NCI-H82 (cell line): ENCODE measurements at regions not wholly inside any gene's neighbourhood (a gene's known extent, or its start where the extent isn't known, plus 50 kb on each side); places are given as distances from the start of the nearest gene placed in this dataset.
"Not testable (repeated sequence)": the region's sequence is repeated elsewhere in the genome, so short reads cannot be mapped to it uniquely, and the experiment has no call there.

Experiments
- DNase-seq: peaks from one replicate; lab custom pipeline; 2025; lab: John Stamatoyannopoulos, UW

DNA sequence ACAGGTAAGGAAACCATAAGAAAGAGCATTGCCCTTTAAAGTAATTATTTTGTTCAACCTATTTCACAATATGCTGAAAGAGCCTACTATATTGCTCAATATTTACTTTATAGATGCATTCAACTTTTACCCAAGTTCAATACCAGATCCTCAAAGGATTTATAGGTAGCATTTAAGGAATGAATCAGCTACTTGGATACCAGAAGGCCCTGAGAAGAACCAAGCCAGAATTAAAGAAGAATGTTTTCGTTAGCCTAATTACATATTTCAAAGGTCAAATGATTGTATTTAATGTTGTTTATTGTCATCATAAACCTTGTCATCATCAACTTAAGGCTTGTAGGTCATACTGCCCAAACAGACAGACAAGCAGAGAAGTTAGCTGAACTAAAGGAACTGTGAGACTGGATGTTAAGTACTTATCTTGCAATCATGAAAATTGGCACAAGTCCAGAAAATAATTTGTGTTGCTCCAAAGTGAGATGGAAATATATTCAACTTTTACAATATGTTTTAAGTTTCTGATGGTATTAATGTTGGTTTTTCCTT, 636.7 kb downstream of the RFPL4B start:
- DNase-seq: no peak

- no peak for DNase-seq
Measured at GRCh38 chr6:112984899-112985298, 637.8 kb downstream of the RFPL4B start.

- DNase-seq: no peak
Measured at GRCh38 chr6:112986321-112986720, 639.2 kb downstream of the RFPL4B start.

- DNase-seq: no peak
Measured at GRCh38 chr6:112988748-112989147, 641.6 kb downstream of the RFPL4B start.

GRCh38 chr6:112990971-112991370, 643.8 kb downstream of the RFPL4B start:
- DNase-seq: no peak

- no peak for DNase-seq
Measured at GRCh38 chr6:112991912-112992311, 644.8 kb downstream of the RFPL4B start.

- DNase-seq: no peak
Measured at GRCh38 chr6:112997421-112998085, 650.4 kb downstream of the RFPL4B start.

- DNase-seq: no peak
Measured at GRCh38 chr6:113004054-113004453, 656.9 kb downstream of the RFPL4B start.

GRCh38 chr6:113004470-113005270, 657.5 kb downstream of the RFPL4B start:
- no peak for DNase-seq

DNA sequence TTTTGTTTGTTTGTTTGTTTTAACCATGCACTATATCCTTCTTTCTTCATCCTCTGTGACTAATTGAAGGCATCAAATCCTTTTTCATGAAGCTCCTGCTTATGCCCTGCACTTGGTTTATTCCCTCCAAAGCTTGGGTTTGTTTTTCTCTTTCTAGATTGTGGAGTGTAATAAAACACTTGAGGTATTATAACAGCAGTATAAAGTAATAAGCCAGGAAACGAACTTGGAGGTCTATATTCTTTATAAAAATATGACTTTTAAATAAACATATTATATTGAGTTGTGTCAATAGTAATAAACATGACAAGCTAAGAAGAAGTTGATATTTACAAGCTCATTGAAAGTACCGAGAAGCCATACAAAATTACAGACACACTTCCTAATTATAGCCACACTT, 659.4 kb downstream of the RFPL4B start:
- DNase-seq: no peak

- DNase-seq: no peak
Measured at GRCh38 chr6:113009682-113010081, 662.6 kb downstream of the RFPL4B start.

DNA sequence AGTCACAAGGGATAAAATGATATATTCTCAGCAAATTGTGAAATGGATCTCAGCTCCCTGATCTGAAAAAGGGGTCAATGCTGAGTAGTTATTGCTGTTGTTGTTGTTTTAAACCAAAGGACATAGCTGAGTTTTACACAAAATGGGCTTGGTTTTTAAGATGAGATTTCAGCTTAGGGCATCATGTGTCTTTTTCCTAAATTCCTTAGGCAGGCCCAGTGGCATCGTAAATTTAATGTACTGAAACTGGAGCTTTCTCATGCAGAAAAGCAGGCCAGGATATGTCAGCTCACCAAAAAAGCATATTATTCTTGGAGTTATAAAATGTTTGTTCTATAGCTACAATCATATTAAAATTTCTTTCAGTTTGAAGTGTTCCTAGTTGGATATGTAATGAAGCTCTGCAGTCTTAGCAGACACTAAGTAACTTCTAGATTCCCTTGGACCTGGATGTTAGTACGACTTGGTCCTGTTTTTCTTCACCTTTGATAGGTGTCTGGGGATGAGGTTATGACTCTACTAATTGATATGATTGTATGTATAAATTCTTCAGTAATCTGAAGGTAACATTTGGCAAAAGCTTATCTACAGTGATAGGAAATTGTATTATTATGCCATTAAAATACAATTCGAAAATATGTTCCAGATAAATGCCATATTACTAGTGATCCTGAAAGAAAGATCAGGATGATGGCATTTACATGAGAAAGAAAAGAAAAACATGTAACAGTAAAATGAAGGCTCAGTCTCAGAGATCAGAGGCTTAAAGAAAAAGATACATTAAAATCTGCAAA, 663.3 kb downstream of the RFPL4B start:
- DNase-seq: no peak

- DNase-seq: no peak
Measured at GRCh38 chr6:113011389-113011788, 664.3 kb downstream of the RFPL4B start.

GRCh38 chr6:113011801-113012200, 664.7 kb downstream of the RFPL4B start:
- no peak for DNase-seq

DNA sequence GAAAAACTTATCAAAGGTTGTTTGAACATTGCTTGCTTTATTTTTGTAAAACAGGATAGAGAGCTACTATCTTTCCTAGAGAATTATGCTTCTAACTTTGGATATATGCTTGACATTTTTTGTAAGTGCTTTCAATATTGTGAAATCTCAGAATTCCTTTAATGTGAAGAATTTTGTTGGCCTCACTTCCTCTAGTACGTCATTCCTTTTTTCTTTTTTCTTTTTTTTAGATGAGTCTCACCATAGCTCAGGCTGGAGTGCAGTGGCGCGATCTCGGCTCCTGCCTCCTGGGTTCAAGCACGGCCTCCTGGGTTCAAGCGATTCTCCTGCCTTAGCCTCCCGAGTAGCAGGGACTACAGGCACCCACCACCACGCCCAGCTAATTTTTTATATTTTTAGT, 668.1 kb downstream of the RFPL4B start:
- no peak for DNase-seq

- DNase-seq: no peak
Measured at GRCh38 chr6:113017353-113017752, 670.2 kb downstream of the RFPL4B start.

GRCh38 chr6:113018351-113019151, 671.4 kb downstream of the RFPL4B start:
- DNase-seq: no peak

DNA sequence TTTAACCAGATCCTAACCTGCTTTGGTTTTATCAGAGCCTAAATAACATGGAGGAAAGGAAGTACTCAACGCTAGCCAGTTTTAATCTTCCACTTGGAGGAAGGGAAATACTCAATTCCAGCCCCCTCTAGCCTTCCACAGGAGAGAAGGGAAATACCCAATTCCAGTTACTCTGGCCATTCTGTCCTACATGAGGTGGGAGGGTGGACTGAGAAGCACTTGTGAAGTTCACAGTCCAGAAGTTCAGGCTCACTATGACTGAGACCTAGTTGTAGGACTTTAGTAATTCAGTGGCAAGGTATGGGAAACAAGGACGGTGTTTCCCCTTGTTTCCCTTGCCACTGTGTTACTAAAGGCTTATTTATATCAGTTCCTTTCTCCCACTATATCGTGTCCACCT, 672.0 kb downstream of the RFPL4B start:
- no peak for DNase-seq

GRCh38 chr6:113027780-113028179, 680.6 kb downstream of the RFPL4B start:
- DNase-seq: no peak

DNA sequence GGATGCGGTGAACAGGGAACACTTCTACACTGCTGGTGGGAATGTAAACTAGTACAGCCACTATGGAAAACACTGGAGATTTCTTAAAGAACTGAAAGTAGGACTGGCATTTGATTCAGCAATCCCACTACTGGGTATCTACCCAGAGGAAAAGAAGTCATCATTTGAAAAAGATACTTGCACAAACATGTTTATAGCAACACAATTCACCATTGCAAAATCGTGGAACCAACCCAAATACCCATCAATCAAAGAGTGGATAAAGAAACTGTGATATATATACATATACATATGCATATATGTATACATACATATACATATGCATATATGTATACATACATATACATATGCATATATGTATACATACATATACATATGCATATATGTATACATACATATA, 682.0 kb downstream of the RFPL4B start:
- not testable (repeated sequence) for DNase-seq

GRCh38 chr6:113031591-113032238, 684.6 kb downstream of the RFPL4B start:
- no peak for DNase-seq
